ENCODE measurements at regions not wholly inside any gene's neighbourhood (a gene's known extent, or its start where the extent isn't known, plus 50 kb on each side); places are given as distances from the start of the nearest gene placed in this dataset.

GRCh38 chr15:62904041-62904910 lies 138.3 kb upstream of the TPM1 start:
- TF ChIP-seq EZH2phosphoT487 (IDR thresholded peaks at IDR 0.05; ENCODE audit: low read depth) = no peak
- TF ChIP-seq, protein P1, sequence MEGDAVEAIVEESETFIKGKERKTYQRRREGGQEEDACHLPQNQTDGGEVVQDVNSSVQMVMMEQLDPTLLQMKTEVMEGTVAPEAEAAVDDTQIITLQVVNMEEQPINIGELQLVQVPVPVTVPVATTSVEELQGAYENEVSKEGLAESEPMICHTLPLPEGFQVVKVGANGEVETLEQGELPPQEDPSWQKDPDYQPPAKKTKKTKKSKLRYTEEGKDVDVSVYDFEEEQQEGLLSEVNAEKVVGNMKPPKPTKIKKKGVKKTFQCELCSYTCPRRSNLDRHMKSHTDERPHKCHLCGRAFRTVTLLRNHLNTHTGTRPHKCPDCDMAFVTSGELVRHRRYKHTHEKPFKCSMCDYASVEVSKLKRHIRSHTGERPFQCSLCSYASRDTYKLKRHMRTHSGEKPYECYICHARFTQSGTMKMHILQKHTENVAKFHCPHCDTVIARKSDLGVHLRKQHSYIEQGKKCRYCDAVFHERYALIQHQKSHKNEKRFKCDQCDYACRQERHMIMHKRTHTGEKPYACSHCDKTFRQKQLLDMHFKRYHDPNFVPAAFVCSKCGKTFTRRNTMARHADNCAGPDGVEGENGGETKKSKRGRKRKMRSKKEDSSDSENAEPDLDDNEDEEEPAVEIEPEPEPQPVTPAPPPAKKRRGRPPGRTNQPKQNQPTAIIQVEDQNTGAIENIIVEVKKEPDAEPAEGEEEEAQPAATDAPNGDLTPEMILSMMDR (IDR thresholded peaks at IDR 0.05; ENCODE audit: low read depth, low read length) = no peak

Data from OCI-LY3 (cell line).